Right atrium auricular region (tissue), 2 donors: ENCODE measurements at regions not wholly inside any gene's neighbourhood (a gene's known extent, or its start where the extent isn't known, plus 50 kb on each side); places are given as distances from the start of the nearest gene placed in this dataset.
"Not testable (repeated sequence)": the region's sequence is repeated elsewhere in the genome, so short reads cannot be mapped to it uniquely, and the experiment has no call there.

ENCODE experiments used
- DNase-seq: peaks from one replicate; pipeline ENCODE4 v3.0.0-alpha.2; 2019; ENCODE audit warnings: low spot score
- H3K27ac ChIP-seq, 2 donors: fragments of 200-600 bp; sonication (generic); 1 replicate in 1 of 2; 2 replicates in 1 of 2; pipeline ENCODE4 v1.5.1; 2016 to 2019
- H3K27me3 ChIP-seq, 2 donors: fragments of 200-600 bp; sonication (generic); one replicate each; pipeline versions ENCODE4 v1.5.1 to v1.6.0; 2017 to 2019
- H3K36me3 ChIP-seq: fragments of 200-600 bp; sonication (generic); one replicate; pipeline ENCODE4 v1.5.1; 2016
- H3K4me1 ChIP-seq, 2 donors: fragments of 200-600 bp; sonication (generic); one replicate each; pipeline versions ENCODE4 v1.5.1 to v1.6.0; 2017 to 2019
- H3K4me3 ChIP-seq, 2 donors: fragments of 200-600 bp; sonication (generic); 1 replicate in 1 of 2; 2 replicates in 1 of 2; pipeline ENCODE4 v1.5.1; 2017 to 2019; ENCODE audit warnings: mild to moderate bottlenecking in 1 of 2, moderate library complexity in 1 of 2
- H3K9me3 ChIP-seq, 2 donors: fragments of 200-600 bp; sonication (generic); one replicate each; pipeline ENCODE4 v1.5.1; 2019
- CTCF ChIP-seq, 2 donors: fragments of 200-600 bp; sonication (generic); IDR thresholded peaks; one replicate each; pipeline ENCODE4 v1.5.1; 2019; ENCODE audit warnings: antibody characterized with exemption in 2 of 2

GRCh38 chr12:105679982-105680381 lies 349.5 kb downstream of the C12orf75 start:
- H3K4me1 ChIP-seq, result peaks cover 0 to 26% of the 10 kb centered on the region in 2 donors
- no peak overlapping the region for H3K4me3 ChIP-seq
- TF ChIP-seq CTCF (IDR thresholded peaks at IDR 0.05), result no peak
- no peaks in the 10 kb centered on the region for H3K9me3 ChIP-seq
- no peaks in the 10 kb centered on the region for H3K27me3 ChIP-seq
- no peak for DNase-seq
- no peaks in the 10 kb centered on the region for H3K36me3 ChIP-seq
- H3K27ac ChIP-seq, result no peak overlapping the region

- H3K36me3 ChIP-seq, result no peaks in the 10 kb centered on the region
- H3K9me3 ChIP-seq, result no peaks in the 10 kb centered on the region
- H3K27me3 ChIP-seq, result no peaks in the 10 kb centered on the region
- H3K4me3 ChIP-seq, result no peak overlapping the region
- peaks cover 0 to 13% of the 10 kb centered on the region in 2 donors for H3K4me1 ChIP-seq
- no peak overlapping the region for H3K27ac ChIP-seq
- DNase-seq, result no peak
- TF ChIP-seq CTCF (IDR thresholded peaks at IDR 0.05), result no peak
Measured at GRCh38 chr12:105681341-105681740, 350.9 kb downstream of the C12orf75 start.

- not testable (repeated sequence) for H3K27me3 ChIP-seq, H3K4me3 ChIP-seq, H3K36me3 ChIP-seq, H3K9me3 ChIP-seq, DNase-seq, H3K4me1 ChIP-seq, H3K27ac ChIP-seq
Measured at GRCh38 chr12:105682821-105683220, 352.3 kb downstream of the C12orf75 start.

- not testable (repeated sequence) for DNase-seq, H3K36me3 ChIP-seq
Measured at GRCh38 chr12:105683836-105684235, 353.3 kb downstream of the C12orf75 start.

GRCh38 chr12:105698075-105698474 lies 367.6 kb downstream of the C12orf75 start:
- DNase-seq, result no peak
- no peak overlapping the region for H3K4me3 ChIP-seq
- peaks cover 0 to 9% of the 10 kb centered on the region in 2 donors for H3K9me3 ChIP-seq
- no peaks in the 10 kb centered on the region for H3K27me3 ChIP-seq
- TF ChIP-seq CTCF (IDR thresholded peaks at IDR 0.05), result no peak
- no peaks in the 10 kb centered on the region for H3K36me3 ChIP-seq
- no peak overlapping the region for H3K27ac ChIP-seq
- no peaks in the 10 kb centered on the region for H3K4me1 ChIP-seq

More at GRCh38 chr12:105683836-105684235, 353.3 kb downstream of the C12orf75 start:
- not testable (repeated sequence) for H3K9me3 ChIP-seq, H3K4me3 ChIP-seq, H3K27me3 ChIP-seq, H3K4me1 ChIP-seq, H3K27ac ChIP-seq

GRCh38 chr12:105699209-105699608 lies 368.7 kb downstream of the C12orf75 start:
- TF ChIP-seq CTCF (IDR thresholded peaks at IDR 0.05), result no peak
- Histone ChIP-seq H3K27me3 (no peaks in the 10 kb centered on the region), H3K9me3 (peaks cover 0 to 9% of the 10 kb centered on the region in 2 donors), H3K4me3 (no peak overlapping the region), H3K4me1 (no peaks in the 10 kb centered on the region), H3K36me3 (no peaks in the 10 kb centered on the region), H3K27ac (no peak overlapping the region)
- DNase-seq, result no peak

GRCh38 chr12:105704787-105705186 lies 374.3 kb downstream of the C12orf75 start:
- no peak for TF ChIP-seq CTCF (IDR thresholded peaks at IDR 0.05)
- no peaks in the 10 kb centered on the region for H3K36me3 ChIP-seq
- H3K9me3 ChIP-seq, result no peaks in the 10 kb centered on the region
- H3K27ac ChIP-seq, result no peak overlapping the region
- no peak for DNase-seq
- H3K4me3 ChIP-seq, result no peak overlapping the region
- H3K4me1 ChIP-seq, result peaks cover 0 to 12% of the 10 kb centered on the region in 2 donors
- no peaks in the 10 kb centered on the region for H3K27me3 ChIP-seq
